HG02981 (cell line): ENCODE measurements at regions not wholly inside any gene's neighbourhood (a gene's known extent, or its start where the extent isn't known, plus 50 kb on each side); places are given as distances from the start of the nearest gene placed in this dataset.

Experiments
- ATAC-seq: cut with Tn5 transposase; IDR thresholded peaks from one replicate; pipeline ENCODE4 v1.9.1; 2021; ENCODE audit warnings: mild to moderate bottlenecking, moderate library complexity; ENCODE audit not compliant: unreplicated experiment

- no peak for ATAC-seq
Observed at GRCh38 chr14:38850664-38851063, 252.4 kb downstream of the SEC23A start.

- no peak for ATAC-seq
Observed at GRCh38 chr14:38848243-38848935, 254.6 kb downstream of the SEC23A start.

GRCh38 chr14:38847161-38847560 lies 255.9 kb downstream of the SEC23A start:
- no peak for ATAC-seq

- ATAC-seq = no peak
Observed at GRCh38 chr14:38839694-38840365, 263.2 kb downstream of the SEC23A start.

- ATAC-seq = no peak
Observed at GRCh38 chr14:38838979-38839323, 264.1 kb downstream of the SEC23A start.

- no peak for ATAC-seq
Observed at GRCh38 chr14:38838049-38838978, 264.7 kb downstream of the SEC23A start.

GRCh38 chr14:38837343-38838048 lies 265.5 kb downstream of the SEC23A start:
- ATAC-seq = no peak

GRCh38 chr14:38836539-38836938 lies 266.5 kb downstream of the SEC23A start:
- ATAC-seq = no peak

- ATAC-seq = no peak
Observed at GRCh38 chr14:38835874-38836273, 267.2 kb downstream of the SEC23A start.

- no peak for ATAC-seq
Observed at GRCh38 chr14:38828183-38828827, 274.7 kb downstream of the SEC23A start.

GRCh38 chr14:38824706-38825105 lies 278.3 kb downstream of the SEC23A start:
- no peak for ATAC-seq

GRCh38 chr14:38818555-38818954 lies 284.5 kb downstream of the SEC23A start:
- no peak for ATAC-seq

GRCh38 chr14:38808734-38809455 lies 294.1 kb downstream of the SEC23A start:
- no peak for ATAC-seq

GRCh38 chr14:38799671-38800070 lies 303.4 kb downstream of the SEC23A start:
- no peak for ATAC-seq

- ATAC-seq = no peak
Observed at GRCh38 chr14:38794677-38795076, 308.4 kb downstream of the SEC23A start.

- no peak for ATAC-seq
Observed at GRCh38 chr14:38791862-38792261, 311.2 kb downstream of the SEC23A start.

- ATAC-seq = no peak
Observed at GRCh38 chr14:38790916-38791315, 312.1 kb downstream of the SEC23A start.

- no peak for ATAC-seq
Observed at GRCh38 chr14:38789805-38790204, 313.2 kb downstream of the SEC23A start.

- no peak for ATAC-seq
Observed at GRCh38 chr14:38788060-38788459, 315.0 kb downstream of the SEC23A start.

- ATAC-seq = no peak
Observed at GRCh38 chr14:38786921-38787320, 316.1 kb downstream of the SEC23A start.
